GM12878 (cell line): ENCODE measurements at regions not wholly inside any gene's neighbourhood (a gene's known extent, or its start where the extent isn't known, plus 50 kb on each side); places are given as distances from the start of the nearest gene placed in this dataset.

ENCODE experiments used
- BMI1 ChIP-seq: fragments of 450-650 bp; IDR thresholded peaks from 2 replicates; pipeline ENCODE4 v1.6.1; 2016; ENCODE audit warnings: mild to moderate bottlenecking, moderate library complexity, borderline replicate concordance
- EGR1 ChIP-seq, 2 experiments: IDR thresholded peaks; 1 replicate in 1 of 2; 2 replicates in 1 of 2; pipeline ENCODE4 v1.6.1; 2011 to 2012; ENCODE audit warnings: low read depth in 2 of 2, low read length in 2 of 2, borderline replicate concordance in 1 of 2, mild to moderate bottlenecking in 1 of 2, moderate library complexity in 1 of 2
- EZH2 ChIP-seq: IDR thresholded peaks from 2 replicates; pipeline ENCODE4 v1.6.1; 2012; ENCODE audit warnings: low read depth, mild to moderate bottlenecking, control low read depth, inconsistent platforms, low read length, borderline replicate concordance; ENCODE audit not compliant: control insufficient read depth
- JUND ChIP-seq: IDR thresholded peaks from 2 replicates; pipeline ENCODE4 v1.6.1; 2012; ENCODE audit warnings: low read depth, mild to moderate bottlenecking, low read length, improper control_type of control experiment, moderate library complexity
- MEF2A ChIP-seq: IDR thresholded peaks from 2 replicates; pipeline ENCODE4 v1.6.1; 2011; ENCODE audit warnings: low read depth, mild to moderate bottlenecking, low read length, moderate library complexity; ENCODE audit not compliant: insufficient read depth
- MYC ChIP-seq: IDR thresholded peaks from 2 replicates; pipeline ENCODE4 v1.6.1; 2011; ENCODE audit warnings: mild to moderate bottlenecking, low read length, moderate library complexity, inconsistent platforms; ENCODE audit not compliant: insufficient read depth, insufficient replicate concordance, insufficient read length, severe bottlenecking
- POLR2AphosphoS5 ChIP-seq: IDR thresholded peaks from 2 replicates; pipeline ENCODE4 v1.6.1; 2011; ENCODE audit warnings: mild to moderate bottlenecking, low read length, inconsistent platforms
- RFX5 ChIP-seq: IDR thresholded peaks from 2 replicates; pipeline ENCODE4 v1.6.1; 2011; ENCODE audit warnings: low read depth, low read length, improper control_type of control experiment
- TF ChIP-seq, protein P1 (sequence below), 3 experiments: IDR thresholded peaks in 2 of 3; conservative IDR thresholded peaks in 1 of 3; 2 replicates each; pipeline ENCODE4 v1.5.1; 2011; ENCODE audit warnings: low read depth in 3 of 3, low read length in 3 of 3, mild to moderate bottlenecking in 3 of 3, control low read depth in 2 of 3, moderate library complexity in 2 of 3, inconsistent platforms in 1 of 3, mixed read lengths in 1 of 3; ENCODE audit not compliant: control insufficient read depth in 2 of 3, insufficient read depth in 1 of 3; ENCODE audit errors: extremely low read depth in 1 of 3

DNA sequence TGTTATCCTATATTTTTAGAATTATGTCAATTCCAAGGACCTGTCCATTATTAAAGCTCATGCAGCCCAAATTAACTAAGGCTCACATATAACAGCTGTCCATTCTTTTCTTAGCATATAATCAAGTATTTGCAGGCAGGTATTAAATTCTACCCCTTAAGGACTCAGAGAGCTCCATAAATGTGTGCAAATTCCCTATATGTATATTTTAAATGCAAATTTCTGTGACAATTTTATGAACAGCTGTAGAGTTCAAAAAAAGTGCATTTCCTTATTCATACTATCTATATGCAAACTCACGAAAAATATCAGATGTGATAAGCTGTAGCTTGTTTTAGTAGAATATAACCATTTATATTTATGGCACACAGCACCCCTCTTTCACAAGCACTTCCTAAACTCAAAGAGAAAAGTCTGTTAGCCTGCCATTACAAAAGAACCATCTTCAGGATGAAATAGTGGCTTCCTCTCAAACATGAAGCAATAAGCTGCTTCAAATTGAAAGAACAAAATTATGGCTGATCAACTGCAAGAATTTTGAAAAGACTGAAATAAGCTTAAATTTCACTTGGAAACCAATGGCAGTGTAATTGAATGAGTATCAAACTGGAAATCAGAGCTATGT, 155.0 kb upstream of the REG3G start:
- no peak for TF ChIP-seq EZH2
- no peak for TF ChIP-seq BMI1
- no peak for TF ChIP-seq JUND
- TF ChIP-seq RFX5: no peak
- TF ChIP-seq MYC: no peak
- no peak for TF ChIP-seq POLR2AphosphoS5
- no peak for TF ChIP-seq EGR1 (IDR thresholded peaks at IDR 0.05; ENCODE audit: borderline replicate concordance in 1 of 2, low read depth in 2 of 2, low read length in 2 of 2)
- no peak for TF ChIP-seq MEF2A
- TF ChIP-seq, protein P1, sequence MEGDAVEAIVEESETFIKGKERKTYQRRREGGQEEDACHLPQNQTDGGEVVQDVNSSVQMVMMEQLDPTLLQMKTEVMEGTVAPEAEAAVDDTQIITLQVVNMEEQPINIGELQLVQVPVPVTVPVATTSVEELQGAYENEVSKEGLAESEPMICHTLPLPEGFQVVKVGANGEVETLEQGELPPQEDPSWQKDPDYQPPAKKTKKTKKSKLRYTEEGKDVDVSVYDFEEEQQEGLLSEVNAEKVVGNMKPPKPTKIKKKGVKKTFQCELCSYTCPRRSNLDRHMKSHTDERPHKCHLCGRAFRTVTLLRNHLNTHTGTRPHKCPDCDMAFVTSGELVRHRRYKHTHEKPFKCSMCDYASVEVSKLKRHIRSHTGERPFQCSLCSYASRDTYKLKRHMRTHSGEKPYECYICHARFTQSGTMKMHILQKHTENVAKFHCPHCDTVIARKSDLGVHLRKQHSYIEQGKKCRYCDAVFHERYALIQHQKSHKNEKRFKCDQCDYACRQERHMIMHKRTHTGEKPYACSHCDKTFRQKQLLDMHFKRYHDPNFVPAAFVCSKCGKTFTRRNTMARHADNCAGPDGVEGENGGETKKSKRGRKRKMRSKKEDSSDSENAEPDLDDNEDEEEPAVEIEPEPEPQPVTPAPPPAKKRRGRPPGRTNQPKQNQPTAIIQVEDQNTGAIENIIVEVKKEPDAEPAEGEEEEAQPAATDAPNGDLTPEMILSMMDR (IDR thresholded peaks at IDR 0.05 in 2 of 3, conservative IDR thresholded peaks at IDR 0.05 in 1 of 3; ENCODE audit: control insufficient read depth in 2 of 3, extremely low read depth in 1 of 3, insufficient read depth in 1 of 3, low read depth in 3 of 3, low read length in 3 of 3): no peak
